Body of pancreas (tissue), 4 donors: ENCODE measurements at regions not wholly inside any gene's neighbourhood (a gene's known extent, or its start where the extent isn't known, plus 50 kb on each side); places are given as distances from the start of the nearest gene placed in this dataset.

Source experiments
- CTCF ChIP-seq, 7 experiments: fragments of 450-650 bp in 4 of 7; fragments of 200-600 bp in 3 of 7; sonication (generic) in 3 of 7; IDR thresholded peaks; one replicate each; pipeline ENCODE4 v1.5.1; 2016 to 2019; ENCODE audit warnings: antibody characterized with exemption in 7 of 7
- POLR2A ChIP-seq, 3 donors: fragments of 450-650 bp; IDR thresholded peaks; one replicate each; pipeline ENCODE4 v1.6.1; 2016; ENCODE audit warnings: antibody characterized with exemption in 3 of 3, mild to moderate bottlenecking in 2 of 3

DNA sequence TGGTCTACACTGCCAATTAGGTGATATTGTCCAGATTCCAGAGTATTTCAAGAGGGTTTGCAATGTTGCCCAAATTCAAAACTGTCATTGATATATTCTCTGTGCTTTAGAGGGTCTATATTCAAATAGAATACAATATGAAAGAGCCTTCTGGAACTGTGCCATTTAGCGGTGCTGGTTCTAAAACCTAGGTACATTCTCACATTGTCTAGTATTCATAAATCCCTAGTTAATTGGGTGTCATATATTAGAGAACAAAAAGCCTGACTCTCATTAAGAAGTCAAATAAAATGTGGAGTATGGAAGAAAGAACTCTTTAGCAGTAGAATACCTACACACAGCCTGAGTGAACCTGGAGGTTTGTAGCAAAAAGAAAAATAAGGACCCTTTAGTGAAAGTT lies 447.9 kb downstream of the CNTN6 start:
- TF ChIP-seq CTCF (IDR thresholded peaks at IDR 0.05), result no peak
- TF ChIP-seq POLR2A (IDR thresholded peaks at IDR 0.05), result no peak
